Inflammatory macrophage treated with lipopolysaccharide for 4 hours (primary cell): ENCODE measurements at regions not wholly inside any gene's neighbourhood (a gene's known extent, or its start where the extent isn't known, plus 50 kb on each side); places are given as distances from the start of the nearest gene placed in this dataset.
"Not testable (repeated sequence)": the region's sequence is repeated elsewhere in the genome, so short reads cannot be mapped to it uniquely, and the experiment has no call there.

ENCODE experiments used
- DNase-seq: peaks from one replicate; pipeline ENCODE4 v3.0.0-alpha.2; 2020

- not testable (repeated sequence) for DNase-seq
Measured at GRCh38 chr1:222470252-222470805, 77.6 kb downstream of the HHIPL2 start.

- DNase-seq, result no peak
Measured at GRCh38 chr1:222466150-222466865, 81.6 kb downstream of the HHIPL2 start.

- DNase-seq, result peak; percentile 94
Measured at GRCh38 chr1:222465211-222466041, 82.5 kb downstream of the HHIPL2 start.

GRCh38 chr1:222464841-222465210 is 83.1 kb downstream of the HHIPL2 start:
- DNase-seq, result peak; percentile 71

- DNase-seq, result no peak
Measured at GRCh38 chr1:222463059-222463730, 84.7 kb downstream of the HHIPL2 start.

- DNase-seq, result no peak
Measured at GRCh38 chr1:222462601-222463000, 85.3 kb downstream of the HHIPL2 start.

GRCh38 chr1:222461941-222462340 is 86.0 kb downstream of the HHIPL2 start:
- no peak for DNase-seq

- DNase-seq, result no peak
Measured at GRCh38 chr1:222459652-222460051, 88.3 kb downstream of the HHIPL2 start.

- DNase-seq, result no peak
Measured at GRCh38 chr1:222457513-222457912, 90.4 kb downstream of the HHIPL2 start.

- DNase-seq, result no peak
Measured at GRCh38 chr1:222457084-222457483, 90.8 kb downstream of the HHIPL2 start.

GRCh38 chr1:222455188-222455879 is 92.6 kb downstream of the HHIPL2 start:
- DNase-seq, result peak; percentile 83

- DNase-seq, result no peak
Measured at GRCh38 chr1:222454782-222455181, 93.1 kb downstream of the HHIPL2 start.

- DNase-seq, result no peak
Measured at GRCh38 chr1:222454186-222454585, 93.7 kb downstream of the HHIPL2 start.

GRCh38 chr1:222452031-222452430 is 95.9 kb downstream of the HHIPL2 start:
- DNase-seq, result no peak

GRCh38 chr1:222443566-222443965 is 104.3 kb downstream of the HHIPL2 start:
- no peak for DNase-seq

- no peak for DNase-seq
Measured at GRCh38 chr1:222441066-222441465, 106.8 kb downstream of the HHIPL2 start.

- no peak for DNase-seq
Measured at GRCh38 chr1:222424826-222425225, 123.1 kb downstream of the HHIPL2 start.

- no peak for DNase-seq
Measured at GRCh38 chr1:222421380-222421779, 126.5 kb downstream of the HHIPL2 start.

- DNase-seq, result no peak
Measured at GRCh38 chr1:222420633-222421032, 127.3 kb downstream of the HHIPL2 start.

GRCh38 chr1:222418654-222419053 is 129.2 kb downstream of the HHIPL2 start:
- no peak for DNase-seq

GRCh38 chr1:222417264-222417663 is 130.6 kb downstream of the HHIPL2 start:
- DNase-seq, result no peak

GRCh38 chr1:222416001-222416791 is 131.7 kb downstream of the HHIPL2 start:
- DNase-seq, result no peak
